ENCODE measurements at regions not wholly inside any gene's neighbourhood (a gene's known extent, or its start where the extent isn't known, plus 50 kb on each side); places are given as distances from the start of the nearest gene placed in this dataset.
A peak's percentile ranks its signal among the peaks of the same experiment; 100 is the strongest.

DNA sequence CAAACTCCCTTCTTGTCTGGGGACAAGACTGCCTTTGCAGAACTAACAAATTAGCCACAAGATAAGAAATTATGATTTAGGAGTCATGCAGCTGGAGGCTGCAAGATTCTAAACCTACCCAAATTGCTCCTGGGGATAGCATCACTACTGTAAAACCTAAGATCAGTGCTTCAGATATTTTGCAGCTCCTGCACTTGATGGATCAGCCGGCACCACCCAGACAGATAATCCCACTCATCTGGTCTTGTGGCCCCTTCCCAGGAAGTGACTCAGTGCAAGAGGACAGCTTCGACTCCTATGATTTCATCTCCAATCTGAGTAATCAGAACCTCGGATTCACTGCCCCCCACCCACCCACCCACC lies 181.9 kb downstream of the AKR1D1 start:
- Histone ChIP-seq H3K36me3 (no peaks in the 10 kb centered on the region), H3K4me2 (peak overlapping the region in 4 of 11 experiments; percentile 15 to 64 (median 45); a peak in 6 of 22 replicates), H3K27ac (peak overlapping the region in 6 of 11 experiments; percentile 13 to 60 (median 34); a peak in 10 of 22 replicates), H4K20me1 (no peaks in the 10 kb centered on the region), H3K27me3 (no peaks in the 10 kb centered on the region), H3K4me1 (peaks cover 0 to 33% (median 0%) of the 10 kb centered on the region in 10 experiments; a peak in 9 of 20 replicates), H3K9me3 (replicated peaks in 1 of 11) (peaks cover 8 to 27% (median 15%) of the 10 kb centered on the region in 11 experiments; a peak in 19 of 22 replicates), H3K9ac (peak overlapping the region in 2 of 11 experiments; percentile 20 to 33; a peak in 2 of 22 replicates), H3K4me3 (no peak overlapping the region)
- no peak for TF ChIP-seq Cebpa-rat (IDR thresholded peaks at IDR 0.05)

DNA sequence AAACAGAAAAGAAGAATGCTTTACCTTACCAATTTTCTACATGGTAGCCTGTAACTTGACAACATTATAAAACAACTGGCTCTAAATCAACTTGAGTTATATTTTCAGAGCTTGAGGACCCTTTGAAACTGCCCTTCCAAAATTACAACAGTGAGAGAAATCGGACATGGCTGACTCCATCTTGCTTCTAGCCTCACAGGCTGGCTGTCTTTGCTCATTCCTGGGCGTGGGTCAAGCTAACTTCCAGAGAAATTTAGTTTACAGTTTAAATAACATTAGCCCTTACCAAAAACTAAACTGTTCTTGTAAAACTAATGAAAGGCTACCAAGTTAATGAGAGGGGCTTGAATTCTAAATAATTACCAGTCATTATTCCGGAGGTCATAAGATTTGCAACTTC lies 183.4 kb downstream of the AKR1D1 start:
- Histone ChIP-seq H4K20me1 (no peaks in the 10 kb centered on the region), H3K27ac (no peak overlapping the region), H3K4me3 (no peak overlapping the region), H3K9ac (no peak overlapping the region), H3K9me3 (replicated peaks in 1 of 11) (peaks cover 3 to 14% (median 11%) of the 10 kb centered on the region in 11 experiments; a peak in 19 of 22 replicates), H3K27me3 (no peaks in the 10 kb centered on the region), H3K36me3 (no peaks in the 10 kb centered on the region), H3K4me2 (peak overlapping the region in 2 of 11 experiments; percentile 3 to 37; a peak in 2 of 22 replicates), H3K4me1 (peaks cover 0 to 33% (median 0%) of the 10 kb centered on the region in 10 experiments; a peak in 9 of 20 replicates)
- no peak for TF ChIP-seq Cebpa-rat (IDR thresholded peaks at IDR 0.05)

- Histone ChIP-seq H4K20me1 (no peaks in the 10 kb centered on the region), H3K4me2 (no peak overlapping the region), H3K9me3 (replicated peaks in 1 of 11) (peaks cover 0 to 2% (median 0%) of the 10 kb centered on the region in 11 experiments; a peak in 1 of 22 replicates), H3K9ac (no peak overlapping the region), H3K4me3 (no peak overlapping the region), H3K36me3 (no peaks in the 10 kb centered on the region), H3K27me3 (no peaks in the 10 kb centered on the region), H3K4me1 (no peaks in the 10 kb centered on the region), H3K27ac (no peak overlapping the region)
- no peak for TF ChIP-seq Cebpa-rat (IDR thresholded peaks at IDR 0.05)
Measured at GRCh38 chr7:138267934-138268333, 191.7 kb downstream of the AKR1D1 start.

DNA sequence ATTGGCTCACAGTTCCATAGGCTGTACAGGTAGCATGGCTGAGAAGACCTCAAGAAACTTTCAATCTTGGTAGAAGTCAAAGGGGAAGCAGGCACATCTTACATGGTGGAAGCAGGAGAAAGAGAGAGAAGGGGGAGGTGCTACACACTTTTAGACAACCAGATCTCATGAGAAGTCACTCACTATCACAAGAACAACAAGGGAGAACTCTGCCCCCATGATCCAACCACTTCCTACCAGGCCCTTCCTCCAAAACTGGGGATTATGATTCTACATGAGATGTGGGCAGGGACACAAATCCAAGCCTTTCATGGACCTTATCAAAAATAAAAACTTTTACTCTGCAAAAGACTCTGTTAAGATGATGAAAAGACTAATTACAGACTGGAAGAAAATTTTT lies 183.2 kb upstream of the TRIM24 start:
- no peak for TF ChIP-seq Cebpa-rat (IDR thresholded peaks at IDR 0.05)
- H3K4me2 ChIP-seq, result no peak overlapping the region
- no peak overlapping the region for H3K4me3 ChIP-seq
- H3K36me3 ChIP-seq, result no peaks in the 10 kb centered on the region
- H3K9me3 ChIP-seq (replicated peaks in 1 of 11), result no peaks in the 10 kb centered on the region; a peak in 1 of 22 replicates
- H3K9ac ChIP-seq, result no peak overlapping the region
- H3K27me3 ChIP-seq, result no peaks in the 10 kb centered on the region
- no peak overlapping the region for H3K27ac ChIP-seq
- H3K4me1 ChIP-seq, result no peaks in the 10 kb centered on the region
- no peaks in the 10 kb centered on the region for H4K20me1 ChIP-seq

GRCh38 chr7:138278601-138279000 lies 181.5 kb upstream of the TRIM24 start:
- Histone ChIP-seq H3K9me3 (replicated peaks in 1 of 11) (no peaks in the 10 kb centered on the region), H3K4me1 (no peaks in the 10 kb centered on the region), H3K4me3 (no peak overlapping the region), H3K9ac (no peak overlapping the region), H3K4me2 (no peak overlapping the region), H3K27ac (no peak overlapping the region), H4K20me1 (no peaks in the 10 kb centered on the region), H3K27me3 (no peaks in the 10 kb centered on the region), H3K36me3 (no peaks in the 10 kb centered on the region)
- no peak for TF ChIP-seq Cebpa-rat (IDR thresholded peaks at IDR 0.05)

DNA sequence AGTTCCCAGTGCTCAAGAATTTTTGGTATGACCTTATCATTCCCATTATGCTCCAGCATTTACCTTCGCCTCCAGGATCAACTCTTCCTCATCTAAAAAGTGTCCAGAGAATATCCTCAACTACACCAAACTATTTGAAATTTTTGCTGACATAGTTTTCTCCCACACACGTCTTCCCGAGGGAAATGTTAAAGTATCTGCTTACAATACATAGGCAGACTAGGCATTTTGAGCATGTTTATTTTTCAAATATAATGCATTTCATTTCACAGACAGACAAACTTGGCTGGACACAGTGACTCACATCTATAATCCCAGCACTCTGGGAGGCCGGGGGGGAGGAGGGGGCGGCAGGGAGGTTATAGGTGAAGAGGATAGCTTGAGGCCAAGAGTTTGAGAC lies 177.1 kb upstream of the TRIM24 start:
- no peaks in the 10 kb centered on the region for H3K9me3 ChIP-seq (replicated peaks in 1 of 11)
- no peaks in the 10 kb centered on the region for H3K36me3 ChIP-seq
- no peaks in the 10 kb centered on the region for H3K27me3 ChIP-seq
- no peak overlapping the region for H3K4me2 ChIP-seq
- TF ChIP-seq Cebpa-rat (IDR thresholded peaks at IDR 0.05), result no peak
- H4K20me1 ChIP-seq, result no peaks in the 10 kb centered on the region
- no peaks in the 10 kb centered on the region for H3K4me1 ChIP-seq
- no peak overlapping the region for H3K27ac ChIP-seq
- H3K4me3 ChIP-seq, result no peak overlapping the region
- H3K9ac ChIP-seq, result no peak overlapping the region

DNA sequence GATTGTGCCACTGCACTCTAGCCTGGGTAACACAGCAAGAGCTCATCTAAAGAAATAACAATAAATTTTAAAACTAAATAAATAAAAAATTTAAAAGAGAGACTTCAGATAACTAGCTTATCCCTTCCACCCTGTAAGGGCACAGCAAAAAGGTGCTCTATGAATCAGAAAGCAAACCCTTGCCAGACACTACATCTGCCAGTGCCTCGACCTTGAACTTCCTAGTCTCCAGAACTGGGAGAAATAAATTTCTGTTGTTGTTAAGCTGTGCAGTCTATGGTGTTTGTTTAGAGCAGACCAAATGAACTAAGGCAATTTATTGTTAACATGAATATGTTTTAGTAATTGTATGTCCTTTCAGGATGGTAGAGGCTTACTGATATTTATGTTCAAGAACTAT lies 174.9 kb upstream of the TRIM24 start:
- no peak overlapping the region for H3K27ac ChIP-seq
- peaks cover 7 to 15% (median 13%) of the 10 kb centered on the region in 11 experiments for H3K9me3 ChIP-seq (replicated peaks in 1 of 11)
- no peaks in the 10 kb centered on the region for H3K27me3 ChIP-seq
- H4K20me1 ChIP-seq, result no peaks in the 10 kb centered on the region
- H3K4me3 ChIP-seq, result no peak overlapping the region
- no peak for TF ChIP-seq Cebpa-rat (IDR thresholded peaks at IDR 0.05)
- H3K9ac ChIP-seq, result no peak overlapping the region
- peaks cover 0 to 3% (median 0%) of the 10 kb centered on the region in 11 experiments; a peak in 1 of 22 replicates for H3K36me3 ChIP-seq
- no peaks in the 10 kb centered on the region for H3K4me1 ChIP-seq
- no peak overlapping the region for H3K4me2 ChIP-seq

DNA sequence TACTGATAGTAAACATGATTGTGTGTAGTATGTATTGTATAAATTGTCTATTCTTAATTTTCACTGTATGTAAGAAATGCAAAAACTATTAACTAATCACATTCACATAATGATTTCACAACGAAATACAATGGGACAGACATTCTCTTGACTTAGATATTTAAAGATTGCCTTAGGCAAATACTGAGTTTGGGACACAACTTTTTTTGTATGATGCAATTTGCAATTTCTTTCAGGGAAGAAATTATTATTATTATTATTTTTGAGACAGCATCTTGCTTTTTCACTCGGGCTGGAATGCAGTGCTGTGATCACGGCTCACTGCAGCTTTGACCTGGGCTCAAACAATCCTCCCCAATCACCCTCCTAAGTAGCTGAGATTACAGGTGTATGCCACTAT lies 173.2 kb upstream of the TRIM24 start:
- TF ChIP-seq Cebpa-rat (IDR thresholded peaks at IDR 0.05), result no peak
- Histone ChIP-seq H4K20me1 (no peaks in the 10 kb centered on the region), H3K9me3 (replicated peaks in 1 of 11) (peaks cover 16 to 31% (median 21%) of the 10 kb centered on the region in 11 experiments), H3K27ac (no peak overlapping the region), H3K4me2 (no peak overlapping the region), H3K27me3 (no peaks in the 10 kb centered on the region), H3K36me3 (peaks cover 0 to 3% (median 0%) of the 10 kb centered on the region in 11 experiments; a peak in 1 of 22 replicates), H3K9ac (no peak overlapping the region), H3K4me1 (no peaks in the 10 kb centered on the region), H3K4me3 (no peak overlapping the region)

DNA sequence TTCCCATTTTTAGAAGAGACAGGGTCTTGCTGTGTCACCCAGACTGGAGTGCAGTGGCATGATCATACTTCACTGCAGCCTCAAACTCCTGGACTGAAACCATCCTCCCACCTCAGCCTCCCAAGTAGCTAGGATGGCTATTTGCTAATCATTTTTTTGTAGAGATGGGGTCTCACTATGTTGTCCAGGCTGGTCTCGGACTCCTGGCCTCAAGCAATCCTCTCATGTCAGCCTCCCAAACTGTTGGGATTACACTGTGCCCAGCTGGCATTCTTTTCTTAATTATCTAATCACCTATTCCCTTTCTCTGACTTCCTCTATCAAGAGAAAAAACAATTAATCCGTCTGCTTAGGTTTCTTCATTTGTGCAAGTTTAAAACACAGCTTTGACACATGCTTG lies 172.5 kb upstream of the TRIM24 start:
- Histone ChIP-seq H3K36me3 (peaks cover 0 to 3% (median 0%) of the 10 kb centered on the region in 11 experiments; a peak in 1 of 22 replicates), H3K27me3 (no peaks in the 10 kb centered on the region), H3K9ac (no peak overlapping the region), H3K4me1 (no peaks in the 10 kb centered on the region), H3K4me3 (no peak overlapping the region), H3K4me2 (no peak overlapping the region), H3K9me3 (replicated peaks in 1 of 11) (peaks cover 16 to 31% (median 21%) of the 10 kb centered on the region in 11 experiments), H4K20me1 (no peaks in the 10 kb centered on the region), H3K27ac (no peak overlapping the region)
- TF ChIP-seq Cebpa-rat (IDR thresholded peaks at IDR 0.05), result no peak

DNA sequence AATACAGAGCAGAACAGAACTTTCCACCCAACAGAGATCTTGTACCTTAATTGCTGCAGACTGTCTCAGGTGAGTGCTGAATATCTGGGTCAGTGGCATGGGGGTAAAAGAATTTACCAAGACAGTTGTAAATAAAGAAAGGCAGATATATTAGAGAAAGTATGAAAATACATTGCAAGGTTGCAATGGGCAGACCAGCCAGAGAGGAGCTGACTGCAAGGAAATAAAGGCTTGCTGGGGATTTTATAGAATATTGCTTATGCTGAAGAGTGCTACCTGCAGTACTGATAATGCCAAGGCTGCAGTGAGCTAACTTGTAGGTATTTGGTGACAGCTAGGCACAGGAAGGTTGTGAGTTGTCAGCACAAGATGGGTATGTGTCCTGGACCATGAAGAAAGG lies 171.0 kb upstream of the TRIM24 start:
- Histone ChIP-seq H3K27me3 (no peaks in the 10 kb centered on the region), H3K36me3 (peaks cover 0 to 3% (median 0%) of the 10 kb centered on the region in 11 experiments; a peak in 1 of 22 replicates), H3K9ac (no peak overlapping the region), H3K27ac (no peak overlapping the region), H3K4me1 (peaks cover 0 to 4% (median 2%) of the 10 kb centered on the region in 10 experiments; a peak in 15 of 20 replicates), H4K20me1 (no peaks in the 10 kb centered on the region), H3K4me2 (no peak overlapping the region), H3K4me3 (no peak overlapping the region), H3K9me3 (replicated peaks in 1 of 11) (peaks cover 16 to 31% (median 21%) of the 10 kb centered on the region in 11 experiments)
- no peak for TF ChIP-seq Cebpa-rat (IDR thresholded peaks at IDR 0.05)
